Loucy (cell line): ENCODE measurements at regions not wholly inside any gene's neighbourhood (a gene's known extent, or its start where the extent isn't known, plus 50 kb on each side); places are given as distances from the start of the nearest gene placed in this dataset.

Experiments
- EZH2phosphoT487 ChIP-seq: fragments of 200-600 bp; IDR thresholded peaks from 2 replicates; pipeline ENCODE4 v1.6.1; 2018; ENCODE audit warnings: antibody characterized with exemption, mild to moderate bottlenecking, moderate library complexity, borderline replicate concordance
- TF ChIP-seq, protein P1 (sequence below): fragments of 200-600 bp; sonication (generic); conservative IDR thresholded peaks from 2 replicates; pipeline ENCODE4 v1.5.1; 2014; ENCODE audit warnings: mild to moderate bottlenecking, antibody characterized with exemption, low read length

- TF ChIP-seq, protein P1, sequence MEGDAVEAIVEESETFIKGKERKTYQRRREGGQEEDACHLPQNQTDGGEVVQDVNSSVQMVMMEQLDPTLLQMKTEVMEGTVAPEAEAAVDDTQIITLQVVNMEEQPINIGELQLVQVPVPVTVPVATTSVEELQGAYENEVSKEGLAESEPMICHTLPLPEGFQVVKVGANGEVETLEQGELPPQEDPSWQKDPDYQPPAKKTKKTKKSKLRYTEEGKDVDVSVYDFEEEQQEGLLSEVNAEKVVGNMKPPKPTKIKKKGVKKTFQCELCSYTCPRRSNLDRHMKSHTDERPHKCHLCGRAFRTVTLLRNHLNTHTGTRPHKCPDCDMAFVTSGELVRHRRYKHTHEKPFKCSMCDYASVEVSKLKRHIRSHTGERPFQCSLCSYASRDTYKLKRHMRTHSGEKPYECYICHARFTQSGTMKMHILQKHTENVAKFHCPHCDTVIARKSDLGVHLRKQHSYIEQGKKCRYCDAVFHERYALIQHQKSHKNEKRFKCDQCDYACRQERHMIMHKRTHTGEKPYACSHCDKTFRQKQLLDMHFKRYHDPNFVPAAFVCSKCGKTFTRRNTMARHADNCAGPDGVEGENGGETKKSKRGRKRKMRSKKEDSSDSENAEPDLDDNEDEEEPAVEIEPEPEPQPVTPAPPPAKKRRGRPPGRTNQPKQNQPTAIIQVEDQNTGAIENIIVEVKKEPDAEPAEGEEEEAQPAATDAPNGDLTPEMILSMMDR = no peak
- no peak for TF ChIP-seq EZH2phosphoT487
These were observed 94.5 kb downstream of the SYF2 start for GRCh38 chr1:25137521-25138395.
